Upper lobe of left lung (tissue), 4 donors: ENCODE measurements at regions not wholly inside any gene's neighbourhood (a gene's known extent, or its start where the extent isn't known, plus 50 kb on each side); places are given as distances from the start of the nearest gene placed in this dataset.

Experiments used
- CTCF ChIP-seq, 6 experiments: fragments of 450-650 bp in 4 of 6; fragments of 200-600 bp in 2 of 6; sonication (generic) in 2 of 6; IDR thresholded peaks; one replicate each; pipeline ENCODE4 v1.5.1; 2016 to 2019; ENCODE audit warnings: antibody characterized with exemption in 6 of 6
- EP300 ChIP-seq, 4 donors: sonication (generic); formaldehyde crosslinking; IDR thresholded peaks; one replicate each; pipeline ENCODE4 v1.5.1; 2017; ENCODE audit warnings: antibody characterized with exemption in 4 of 4, control low read depth in 2 of 4
- POLR2A ChIP-seq, 4 donors: fragments of 450-650 bp; IDR thresholded peaks; one replicate each; pipeline ENCODE4 v1.5.1; 2016 to 2017; ENCODE audit warnings: antibody characterized with exemption in 4 of 4, mild to moderate bottlenecking in 2 of 4
- POLR2AphosphoS5 ChIP-seq, 2 donors: sonication (generic); formaldehyde crosslinking; IDR thresholded peaks; one replicate each; pipeline ENCODE4 v1.5.1; 2017; ENCODE audit warnings: antibody characterized with exemption in 2 of 2

- TF ChIP-seq CTCF (IDR thresholded peaks at IDR 0.05) = no peak
- no peak for TF ChIP-seq POLR2A (IDR thresholded peaks at IDR 0.05)
- TF ChIP-seq EP300 (IDR thresholded peaks at IDR 0.05) = no peak
- no peak for TF ChIP-seq POLR2AphosphoS5 (IDR thresholded peaks at IDR 0.05)
These were observed 169.9 kb downstream of the PRL start for GRCh38 chr6:22126910-22127309.
